ENCODE measurements at regions not wholly inside any gene's neighbourhood (a gene's known extent, or its start where the extent isn't known, plus 50 kb on each side); places are given as distances from the start of the nearest gene placed in this dataset.

DNA sequence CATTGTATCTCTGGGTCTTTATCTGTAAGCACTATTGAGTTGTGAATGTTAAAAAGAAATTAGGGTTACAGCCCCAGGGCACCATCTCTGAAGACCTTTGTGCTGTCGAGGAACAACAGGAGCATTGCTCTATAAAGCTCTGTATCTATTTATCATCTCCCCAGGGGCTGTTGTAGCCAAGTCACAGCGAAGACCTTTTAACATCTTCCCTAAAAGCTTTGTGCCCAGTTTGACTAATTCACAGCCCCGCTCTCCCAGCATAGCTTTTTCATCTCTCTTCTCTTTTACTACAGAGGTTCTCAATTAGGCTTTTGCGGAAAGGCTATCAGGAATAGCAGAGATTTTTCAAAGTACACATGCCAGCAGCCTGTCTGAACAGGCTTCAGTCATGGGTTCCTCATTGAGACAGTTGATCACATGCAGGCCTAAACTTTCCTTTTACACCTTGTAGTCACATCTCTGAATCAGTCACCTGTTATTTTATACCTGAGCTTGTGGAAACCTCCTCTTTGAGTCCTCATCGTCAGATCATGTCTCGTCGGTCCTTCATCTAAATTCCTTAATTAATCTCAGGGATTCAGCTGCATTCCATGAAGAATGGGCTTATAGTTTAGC is 140.5 kb downstream of the NPR3 start:
- no peak overlapping the region for H3K4me3 ChIP-seq (ENCODE audit: insufficient read depth, low read depth, low read length)
- no peaks in the 10 kb centered on the region for H3K27me3 ChIP-seq (ENCODE audit: insufficient read depth, low read length)
- H3K27ac ChIP-seq (ENCODE audit: low read depth, low read length), result peak overlapping the region; percentile 43
- peak overlapping the region; percentile 61 for H3K4me2 ChIP-seq (ENCODE audit: low read length)
- Mint-ChIP-seq H3K4me3 (ENCODE audit: unreplicated experiment) (no peak overlapping the region), H3K36me3 (ENCODE audit: low read depth, unreplicated experiment) (no peaks in the 10 kb centered on the region), H3K27me3 (ENCODE audit: low read depth, unreplicated experiment) (no peaks in the 10 kb centered on the region), H3K27ac (ENCODE audit: unreplicated experiment) (peak overlapping the region; percentile 92), H3K9me3 (ENCODE audit: unreplicated experiment) (peaks cover 3% of the 10 kb centered on the region), H3K4me1 (ENCODE audit: low read depth, unreplicated experiment) (peaks cover 18% of the 10 kb centered on the region)
- no peak for TF ChIP-seq EZH2 (IDR thresholded peaks at IDR 0.05; ENCODE audit: insufficient read depth, low read length)
- TF ChIP-seq, protein P1, sequence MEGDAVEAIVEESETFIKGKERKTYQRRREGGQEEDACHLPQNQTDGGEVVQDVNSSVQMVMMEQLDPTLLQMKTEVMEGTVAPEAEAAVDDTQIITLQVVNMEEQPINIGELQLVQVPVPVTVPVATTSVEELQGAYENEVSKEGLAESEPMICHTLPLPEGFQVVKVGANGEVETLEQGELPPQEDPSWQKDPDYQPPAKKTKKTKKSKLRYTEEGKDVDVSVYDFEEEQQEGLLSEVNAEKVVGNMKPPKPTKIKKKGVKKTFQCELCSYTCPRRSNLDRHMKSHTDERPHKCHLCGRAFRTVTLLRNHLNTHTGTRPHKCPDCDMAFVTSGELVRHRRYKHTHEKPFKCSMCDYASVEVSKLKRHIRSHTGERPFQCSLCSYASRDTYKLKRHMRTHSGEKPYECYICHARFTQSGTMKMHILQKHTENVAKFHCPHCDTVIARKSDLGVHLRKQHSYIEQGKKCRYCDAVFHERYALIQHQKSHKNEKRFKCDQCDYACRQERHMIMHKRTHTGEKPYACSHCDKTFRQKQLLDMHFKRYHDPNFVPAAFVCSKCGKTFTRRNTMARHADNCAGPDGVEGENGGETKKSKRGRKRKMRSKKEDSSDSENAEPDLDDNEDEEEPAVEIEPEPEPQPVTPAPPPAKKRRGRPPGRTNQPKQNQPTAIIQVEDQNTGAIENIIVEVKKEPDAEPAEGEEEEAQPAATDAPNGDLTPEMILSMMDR (IDR thresholded peaks at IDR 0.05; ENCODE audit: insufficient read depth, low read depth, low read length), result no peak
- H2AFZ ChIP-seq (ENCODE audit: low read depth, low read length), result no peak overlapping the region
- no peak for FAIRE-seq
- H4K20me1 ChIP-seq (ENCODE audit: insufficient read depth, low read length), result no peaks in the 10 kb centered on the region
- no peaks in the 10 kb centered on the region for H3K79me2 ChIP-seq (ENCODE audit: insufficient read depth, low read length)
- H3K9ac ChIP-seq (ENCODE audit: low read length), result peak overlapping the region; percentile 6
- no peaks in the 10 kb centered on the region for H3K36me3 ChIP-seq (ENCODE audit: insufficient read depth, low read length)
- DNase-seq (ENCODE audit: low read depth), result no peak
- H3K9me3 ChIP-seq (ENCODE audit: insufficient read depth, low read depth, low read length), result no peaks in the 10 kb centered on the region
- H3K4me1 ChIP-seq (ENCODE audit: insufficient read depth, low read length), result peaks cover 14% of the 10 kb centered on the region

- Histone ChIP-seq H3K4me3 (ENCODE audit: insufficient read depth, low read depth, low read length) (no peak overlapping the region), H3K9ac (ENCODE audit: low read length) (peak overlapping the region; percentile 4), H3K27me3 (ENCODE audit: insufficient read depth, low read length) (no peaks in the 10 kb centered on the region), H3K9me3 (ENCODE audit: insufficient read depth, low read depth, low read length) (no peaks in the 10 kb centered on the region), H3K4me1 (ENCODE audit: insufficient read depth, low read length) (peaks cover 14% of the 10 kb centered on the region), H3K4me2 (ENCODE audit: low read length) (peak overlapping the region; percentile 61), H3K27ac (ENCODE audit: low read depth, low read length) (peak overlapping the region; percentile 43), H2AFZ (ENCODE audit: low read depth, low read length) (no peak overlapping the region), H4K20me1 (ENCODE audit: insufficient read depth, low read length) (no peaks in the 10 kb centered on the region), H3K36me3 (ENCODE audit: insufficient read depth, low read length) (no peaks in the 10 kb centered on the region), H3K79me2 (ENCODE audit: insufficient read depth, low read length) (no peaks in the 10 kb centered on the region)
- TF ChIP-seq EZH2 (IDR thresholded peaks at IDR 0.05; ENCODE audit: insufficient read depth, low read length), result no peak
- TF ChIP-seq, protein P1 (IDR thresholded peaks at IDR 0.05; ENCODE audit: insufficient read depth, low read depth, low read length), result peak; percentile 39
- Mint-ChIP-seq H3K9me3 (ENCODE audit: unreplicated experiment) (peaks cover 3% of the 10 kb centered on the region), H3K27me3 (ENCODE audit: low read depth, unreplicated experiment) (no peaks in the 10 kb centered on the region), H3K4me3 (ENCODE audit: unreplicated experiment) (no peak overlapping the region), H3K4me1 (ENCODE audit: low read depth, unreplicated experiment) (peaks cover 18% of the 10 kb centered on the region), H3K27ac (ENCODE audit: unreplicated experiment) (peak overlapping the region; percentile 5), H3K36me3 (ENCODE audit: low read depth, unreplicated experiment) (no peaks in the 10 kb centered on the region)
- DNase-seq (ENCODE audit: low read depth) (peak; percentile 82), FAIRE-seq (peak; percentile 41)
Measured at GRCh38 chr5:32852535-32852934, 141.4 kb downstream of the NPR3 start.

DNA sequence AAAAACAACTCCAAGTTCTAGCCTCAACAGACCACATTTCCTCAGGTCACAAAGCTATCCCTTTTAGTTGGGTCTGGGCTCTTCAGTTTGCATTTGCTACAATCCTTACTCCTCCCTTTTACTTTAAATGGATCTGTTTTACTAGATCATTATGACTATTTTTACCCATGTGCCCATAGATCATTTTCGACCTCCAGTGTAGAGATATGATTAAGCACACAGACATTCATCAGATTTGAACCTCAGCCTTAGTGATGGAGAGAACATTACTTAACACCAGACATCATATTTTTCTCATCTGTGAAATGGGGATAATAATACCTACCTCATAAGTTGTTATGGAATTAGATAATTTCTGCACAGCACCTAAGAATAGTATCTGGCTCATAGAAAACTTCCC is 141.9 kb downstream of the NPR3 start:
- Mint-ChIP-seq H3K9me3 (ENCODE audit: unreplicated experiment) (peaks cover 3% of the 10 kb centered on the region), H3K36me3 (ENCODE audit: low read depth, unreplicated experiment) (no peaks in the 10 kb centered on the region), H3K27ac (ENCODE audit: unreplicated experiment) (peak overlapping the region; percentile 5), H3K4me3 (ENCODE audit: unreplicated experiment) (no peak overlapping the region), H3K27me3 (ENCODE audit: low read depth, unreplicated experiment) (no peaks in the 10 kb centered on the region), H3K4me1 (ENCODE audit: low read depth, unreplicated experiment) (peaks cover 18% of the 10 kb centered on the region)
- FAIRE-seq (no peak), DNase-seq (ENCODE audit: low read depth) (peak; percentile 27)
- Histone ChIP-seq H3K4me2 (ENCODE audit: low read length) (peak overlapping the region; percentile 61), H3K27ac (ENCODE audit: low read depth, low read length) (peak overlapping the region; percentile 43), H3K9ac (ENCODE audit: low read length) (peak overlapping the region; percentile 4), H3K27me3 (ENCODE audit: insufficient read depth, low read length) (no peaks in the 10 kb centered on the region), H4K20me1 (ENCODE audit: insufficient read depth, low read length) (no peaks in the 10 kb centered on the region), H2AFZ (ENCODE audit: low read depth, low read length) (no peak overlapping the region), H3K79me2 (ENCODE audit: insufficient read depth, low read length) (no peaks in the 10 kb centered on the region), H3K9me3 (ENCODE audit: insufficient read depth, low read depth, low read length) (no peaks in the 10 kb centered on the region), H3K4me3 (ENCODE audit: insufficient read depth, low read depth, low read length) (no peak overlapping the region), H3K36me3 (ENCODE audit: insufficient read depth, low read length) (no peaks in the 10 kb centered on the region), H3K4me1 (ENCODE audit: insufficient read depth, low read length) (peaks cover 14% of the 10 kb centered on the region)
- TF ChIP-seq, protein P1 (IDR thresholded peaks at IDR 0.05; ENCODE audit: insufficient read depth, low read depth, low read length), result no peak
- no peak for TF ChIP-seq EZH2 (IDR thresholded peaks at IDR 0.05; ENCODE audit: insufficient read depth, low read length)
